ENCODE measurements at regions not wholly inside any gene's neighbourhood (a gene's known extent, or its start where the extent isn't known, plus 50 kb on each side); places are given as distances from the start of the nearest gene placed in this dataset.

DNA sequence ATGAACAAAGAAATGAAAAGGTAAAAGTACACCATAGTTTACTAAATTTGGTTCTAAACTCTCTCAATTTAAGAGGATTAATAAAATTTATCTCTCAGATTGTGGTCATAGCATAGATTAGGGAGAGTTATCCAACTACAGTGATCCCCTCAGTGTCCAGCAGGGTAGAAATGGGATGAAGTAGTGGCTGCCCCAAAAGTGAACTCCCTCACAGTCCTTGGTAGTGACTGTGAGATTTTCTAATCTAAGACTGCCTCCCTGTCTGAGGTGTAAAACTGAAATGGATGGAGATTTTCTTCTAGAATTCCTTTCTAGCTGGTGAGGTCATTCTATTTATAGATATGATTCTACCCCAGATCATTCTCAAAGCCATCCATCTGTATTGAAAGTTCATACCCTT lies 455.5 kb downstream of the ACTL7B start:
- TF ChIP-seq, protein P1, sequence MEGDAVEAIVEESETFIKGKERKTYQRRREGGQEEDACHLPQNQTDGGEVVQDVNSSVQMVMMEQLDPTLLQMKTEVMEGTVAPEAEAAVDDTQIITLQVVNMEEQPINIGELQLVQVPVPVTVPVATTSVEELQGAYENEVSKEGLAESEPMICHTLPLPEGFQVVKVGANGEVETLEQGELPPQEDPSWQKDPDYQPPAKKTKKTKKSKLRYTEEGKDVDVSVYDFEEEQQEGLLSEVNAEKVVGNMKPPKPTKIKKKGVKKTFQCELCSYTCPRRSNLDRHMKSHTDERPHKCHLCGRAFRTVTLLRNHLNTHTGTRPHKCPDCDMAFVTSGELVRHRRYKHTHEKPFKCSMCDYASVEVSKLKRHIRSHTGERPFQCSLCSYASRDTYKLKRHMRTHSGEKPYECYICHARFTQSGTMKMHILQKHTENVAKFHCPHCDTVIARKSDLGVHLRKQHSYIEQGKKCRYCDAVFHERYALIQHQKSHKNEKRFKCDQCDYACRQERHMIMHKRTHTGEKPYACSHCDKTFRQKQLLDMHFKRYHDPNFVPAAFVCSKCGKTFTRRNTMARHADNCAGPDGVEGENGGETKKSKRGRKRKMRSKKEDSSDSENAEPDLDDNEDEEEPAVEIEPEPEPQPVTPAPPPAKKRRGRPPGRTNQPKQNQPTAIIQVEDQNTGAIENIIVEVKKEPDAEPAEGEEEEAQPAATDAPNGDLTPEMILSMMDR (IDR thresholded peaks at IDR 0.05) = no peak
- no peak for TF ChIP-seq POLR2A (IDR thresholded peaks at IDR 0.05)

All from right lobe of liver (tissue), 4 donors.